Activated naive CD8-positive, alpha-beta T cell treated with anti-CD3 and anti-CD28 coated beads for 36 hours (primary cell): ENCODE measurements at regions not wholly inside any gene's neighbourhood (a gene's known extent, or its start where the extent isn't known, plus 50 kb on each side); places are given as distances from the start of the nearest gene placed in this dataset.

Experiments
- DNase-seq: peaks from one replicate; pipeline ENCODE4 v3.0.0; 2021
- H3K27ac Mint-ChIP-seq: one replicate; pipeline ENCODE4 v1.8.0; 2022; ENCODE audit warnings: mild to moderate bottlenecking, moderate library complexity, mixed read lengths
- H3K27me3 Mint-ChIP-seq: one replicate; pipeline ENCODE4 v1.8.0; 2022; ENCODE audit warnings: mild to moderate bottlenecking, mixed read lengths
- H3K36me3 Mint-ChIP-seq: one replicate; pipeline ENCODE4 v1.8.0; 2021; ENCODE audit warnings: mild to moderate bottlenecking, mixed read lengths
- H3K4me1 Mint-ChIP-seq: one replicate; pipeline ENCODE4 v1.8.0; 2021; ENCODE audit warnings: mixed read lengths
- H3K4me3 Mint-ChIP-seq: one replicate; pipeline ENCODE4 v1.8.0; 2022; ENCODE audit warnings: mild to moderate bottlenecking, moderate library complexity, mixed read lengths
- H3K9me3 Mint-ChIP-seq: one replicate; pipeline ENCODE4 v1.8.0; 2022; ENCODE audit warnings: mixed read lengths

DNA sequence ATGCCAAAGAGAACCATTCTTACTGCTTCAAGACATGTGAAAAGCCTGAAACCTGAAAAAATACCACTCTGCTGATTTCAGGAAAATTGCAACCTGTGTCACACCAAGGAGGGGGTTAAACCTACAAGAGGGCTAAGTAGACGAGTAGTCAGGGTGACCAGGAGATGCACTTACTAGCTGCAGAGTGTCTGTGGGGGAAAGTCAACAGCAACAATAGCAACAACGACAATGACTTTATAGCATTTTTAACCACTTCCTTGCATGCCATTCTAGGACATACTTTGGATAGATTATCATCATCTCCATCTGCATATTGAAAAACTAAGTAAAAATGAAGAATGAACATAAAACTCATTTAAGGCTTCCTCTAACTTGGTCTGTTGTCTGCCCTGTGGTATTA lies 902.7 kb downstream of the BCL11B start:
- no peaks in the 10 kb centered on the region for H3K27me3 Mint-ChIP-seq
- DNase-seq, result no peak
- peaks cover 4% of the 10 kb centered on the region for H3K9me3 Mint-ChIP-seq
- peaks cover 2% of the 10 kb centered on the region for H3K36me3 Mint-ChIP-seq
- H3K4me3 Mint-ChIP-seq, result no peak overlapping the region
- H3K4me1 Mint-ChIP-seq, result peaks cover 20% of the 10 kb centered on the region
- no peak overlapping the region for H3K27ac Mint-ChIP-seq

DNA sequence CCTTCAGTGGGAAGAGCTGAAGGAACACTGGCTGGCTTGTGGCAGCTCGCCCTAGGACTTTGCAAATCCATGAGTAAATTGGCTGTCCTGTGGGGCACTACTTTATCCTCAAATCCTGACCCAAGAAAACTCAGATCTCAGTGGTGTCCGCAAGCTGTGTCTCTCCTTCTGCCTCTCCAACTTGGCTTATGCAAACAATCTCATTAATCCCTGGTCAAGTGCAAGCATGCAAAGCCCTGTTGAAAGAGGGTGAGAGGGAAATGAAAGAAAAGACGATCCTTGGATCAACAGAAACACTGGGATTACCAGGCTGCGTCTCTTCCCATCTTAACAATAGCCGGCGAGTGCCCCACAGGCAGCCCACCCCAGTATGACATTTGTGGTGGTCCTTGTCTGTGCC lies 901.6 kb downstream of the BCL11B start:
- H3K27me3 Mint-ChIP-seq, result no peaks in the 10 kb centered on the region
- DNase-seq, result no peak
- H3K27ac Mint-ChIP-seq, result no peak overlapping the region
- peaks cover 2% of the 10 kb centered on the region for H3K36me3 Mint-ChIP-seq
- peaks cover 20% of the 10 kb centered on the region for H3K4me1 Mint-ChIP-seq
- H3K9me3 Mint-ChIP-seq, result peaks cover 4% of the 10 kb centered on the region
- H3K4me3 Mint-ChIP-seq, result no peak overlapping the region

DNA sequence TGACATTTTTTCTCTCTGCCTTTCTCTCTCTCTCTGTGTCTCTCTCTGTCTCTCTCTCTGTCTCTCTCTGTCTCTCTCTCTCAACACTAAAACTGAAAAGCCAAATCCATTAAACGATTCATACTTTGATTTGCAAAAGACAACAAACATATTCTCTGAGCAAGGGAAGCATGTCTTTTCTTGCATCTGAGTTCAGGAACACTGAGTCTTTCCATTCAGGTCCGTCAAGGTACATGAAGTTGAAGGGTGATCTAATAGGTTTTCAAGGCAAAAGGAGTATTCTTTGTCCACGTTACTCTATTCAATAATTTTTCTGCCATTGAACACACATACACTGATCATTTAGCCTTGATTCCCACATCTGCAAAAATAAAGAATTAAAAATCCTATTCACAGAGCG lies 900.9 kb downstream of the BCL11B start:
- no peak overlapping the region for H3K27ac Mint-ChIP-seq
- peaks cover 20% of the 10 kb centered on the region for H3K4me1 Mint-ChIP-seq
- H3K27me3 Mint-ChIP-seq, result no peaks in the 10 kb centered on the region
- peaks cover 4% of the 10 kb centered on the region for H3K9me3 Mint-ChIP-seq
- H3K36me3 Mint-ChIP-seq, result peaks cover 2% of the 10 kb centered on the region
- no peak overlapping the region for H3K4me3 Mint-ChIP-seq
- no peak for DNase-seq

- H3K27ac Mint-ChIP-seq, result no peak overlapping the region
- H3K4me1 Mint-ChIP-seq, result peaks cover 4% of the 10 kb centered on the region
- H3K4me3 Mint-ChIP-seq, result no peak overlapping the region
- peaks cover 2% of the 10 kb centered on the region for H3K36me3 Mint-ChIP-seq
- H3K27me3 Mint-ChIP-seq, result no peaks in the 10 kb centered on the region
- H3K9me3 Mint-ChIP-seq, result peaks cover 4% of the 10 kb centered on the region
- no peak for DNase-seq
Measured at GRCh38 chr14:98374136-98374535, 897.9 kb downstream of the BCL11B start.

- Mint-ChIP-seq H3K27ac (no peak overlapping the region), H3K9me3 (no peaks in the 10 kb centered on the region), H3K4me1 (peaks cover 2% of the 10 kb centered on the region), H3K4me3 (no peak overlapping the region), H3K36me3 (peaks cover 2% of the 10 kb centered on the region), H3K27me3 (no peaks in the 10 kb centered on the region)
- no peak for DNase-seq
Measured at GRCh38 chr14:98375566-98375965, 896.4 kb downstream of the BCL11B start.

DNA sequence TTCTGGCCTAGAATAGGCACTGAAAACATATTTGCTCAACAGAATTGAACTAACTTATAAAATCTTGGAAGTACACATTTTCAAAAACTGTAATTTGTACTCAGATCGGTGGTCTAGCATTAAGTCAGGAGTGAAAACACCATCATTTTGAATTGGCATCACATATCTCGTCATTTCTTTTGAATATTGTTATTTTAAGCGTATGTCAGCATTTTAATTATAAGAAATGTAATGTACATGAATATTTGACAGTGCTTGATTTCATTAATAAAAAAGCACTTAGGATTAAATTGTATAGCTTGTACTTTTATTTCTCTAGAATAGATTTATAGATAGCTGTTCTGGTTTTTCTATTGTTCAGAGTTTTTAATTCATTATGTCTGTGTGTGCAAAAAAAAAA lies 892.2 kb downstream of the BCL11B start:
- H3K9me3 Mint-ChIP-seq, result no peaks in the 10 kb centered on the region
- H3K4me1 Mint-ChIP-seq, result no peaks in the 10 kb centered on the region
- no peak overlapping the region for H3K27ac Mint-ChIP-seq
- H3K4me3 Mint-ChIP-seq, result no peak overlapping the region
- no peak for DNase-seq
- no peaks in the 10 kb centered on the region for H3K36me3 Mint-ChIP-seq
- H3K27me3 Mint-ChIP-seq, result no peaks in the 10 kb centered on the region

DNA sequence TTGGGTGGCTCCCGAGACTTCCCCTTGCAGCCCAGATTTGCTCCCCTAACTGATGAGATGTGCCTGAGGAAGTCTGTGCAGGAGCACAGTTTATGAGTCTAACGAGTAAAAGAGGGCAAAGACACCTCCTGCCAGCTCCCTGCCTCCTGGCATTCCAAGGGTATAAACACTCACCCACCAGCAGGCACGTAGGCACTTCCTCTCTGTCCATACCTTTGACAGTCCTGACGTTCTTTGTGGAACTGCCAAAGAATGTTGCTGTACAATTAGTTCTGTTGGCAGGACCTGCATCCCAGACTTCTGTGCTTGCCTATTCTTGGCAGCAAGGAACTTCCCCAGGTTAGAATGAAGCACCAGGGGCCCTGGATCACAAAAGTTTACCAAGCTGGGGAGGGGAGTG lies 889.3 kb downstream of the BCL11B start:
- Mint-ChIP-seq H3K9me3 (no peaks in the 10 kb centered on the region), H3K4me1 (no peaks in the 10 kb centered on the region), H3K27ac (no peak overlapping the region), H3K27me3 (no peaks in the 10 kb centered on the region), H3K4me3 (no peak overlapping the region), H3K36me3 (no peaks in the 10 kb centered on the region)
- DNase-seq, result no peak

- DNase-seq, result no peak
- Mint-ChIP-seq H3K4me3 (no peak overlapping the region), H3K27ac (no peak overlapping the region), H3K27me3 (no peaks in the 10 kb centered on the region), H3K4me1 (peaks cover 3% of the 10 kb centered on the region), H3K9me3 (no peaks in the 10 kb centered on the region), H3K36me3 (no peaks in the 10 kb centered on the region)
Measured at GRCh38 chr14:98385851-98386250, 886.1 kb downstream of the BCL11B start.

DNA sequence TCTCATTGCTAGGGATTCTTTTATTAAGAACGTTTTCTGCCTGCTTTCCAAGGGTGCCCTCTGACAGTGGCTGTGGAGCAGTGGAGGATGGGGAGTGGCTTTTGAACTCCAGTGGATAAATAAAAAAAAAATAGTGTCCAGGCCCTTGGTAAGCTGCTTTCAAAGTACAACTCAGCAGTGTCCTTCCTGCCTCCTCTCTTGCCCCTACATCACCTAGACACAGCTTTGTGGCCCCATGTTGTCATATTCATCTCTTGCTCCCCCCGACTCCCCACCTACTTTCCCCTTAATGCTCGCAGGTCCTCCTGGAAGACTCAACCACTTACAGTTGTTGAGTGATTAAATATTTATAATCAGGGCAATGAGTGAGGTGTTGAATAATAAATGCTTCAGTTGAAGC lies 880.9 kb downstream of the BCL11B start:
- Mint-ChIP-seq H3K9me3 (no peaks in the 10 kb centered on the region), H3K27me3 (no peaks in the 10 kb centered on the region), H3K36me3 (no peaks in the 10 kb centered on the region), H3K27ac (no peak overlapping the region), H3K4me1 (peaks cover 3% of the 10 kb centered on the region), H3K4me3 (no peak overlapping the region)
- no peak for DNase-seq

GRCh38 chr14:98393527-98393926 lies 878.5 kb downstream of the BCL11B start:
- Mint-ChIP-seq H3K4me1 (peaks cover 3% of the 10 kb centered on the region), H3K4me3 (no peak overlapping the region), H3K9me3 (no peaks in the 10 kb centered on the region), H3K27ac (no peak overlapping the region), H3K36me3 (no peaks in the 10 kb centered on the region), H3K27me3 (no peaks in the 10 kb centered on the region)
- DNase-seq, result no peak

GRCh38 chr14:98404811-98405210 lies 867.2 kb downstream of the BCL11B start:
- DNase-seq, result no peak
- Mint-ChIP-seq H3K4me1 (peaks cover 18% of the 10 kb centered on the region), H3K4me3 (no peak overlapping the region), H3K9me3 (no peaks in the 10 kb centered on the region), H3K27me3 (no peaks in the 10 kb centered on the region), H3K36me3 (no peaks in the 10 kb centered on the region), H3K27ac (no peak overlapping the region)

GRCh38 chr14:98408024-98408555 lies 863.9 kb downstream of the BCL11B start:
- Mint-ChIP-seq H3K4me3 (no peak overlapping the region), H3K27me3 (no peaks in the 10 kb centered on the region), H3K9me3 (no peaks in the 10 kb centered on the region), H3K36me3 (no peaks in the 10 kb centered on the region), H3K4me1 (peaks cover 24% of the 10 kb centered on the region), H3K27ac (no peak overlapping the region)
- no peak for DNase-seq

DNA sequence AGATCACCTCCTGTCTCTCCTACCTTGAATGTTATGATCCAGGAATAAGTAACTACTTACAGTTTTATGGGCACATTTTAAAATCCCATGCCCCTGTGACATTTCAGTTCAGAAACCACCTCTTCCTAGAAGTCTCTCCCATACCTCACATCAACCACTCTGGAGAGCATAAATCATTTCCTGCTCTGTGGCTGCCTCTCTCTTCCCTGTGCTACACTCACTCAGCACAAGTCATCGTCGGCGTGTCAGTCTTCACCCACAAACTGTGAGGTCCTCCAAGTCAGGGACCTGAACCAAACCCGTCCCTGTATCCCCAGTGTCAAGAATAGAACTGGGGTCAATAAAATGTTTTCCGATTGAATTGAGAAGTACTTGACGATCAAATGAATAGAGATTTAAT lies 863.3 kb downstream of the BCL11B start:
- peaks cover 24% of the 10 kb centered on the region for H3K4me1 Mint-ChIP-seq
- H3K27ac Mint-ChIP-seq, result no peak overlapping the region
- H3K4me3 Mint-ChIP-seq, result no peak overlapping the region
- no peaks in the 10 kb centered on the region for H3K36me3 Mint-ChIP-seq
- H3K27me3 Mint-ChIP-seq, result no peaks in the 10 kb centered on the region
- DNase-seq, result no peak
- no peaks in the 10 kb centered on the region for H3K9me3 Mint-ChIP-seq

DNA sequence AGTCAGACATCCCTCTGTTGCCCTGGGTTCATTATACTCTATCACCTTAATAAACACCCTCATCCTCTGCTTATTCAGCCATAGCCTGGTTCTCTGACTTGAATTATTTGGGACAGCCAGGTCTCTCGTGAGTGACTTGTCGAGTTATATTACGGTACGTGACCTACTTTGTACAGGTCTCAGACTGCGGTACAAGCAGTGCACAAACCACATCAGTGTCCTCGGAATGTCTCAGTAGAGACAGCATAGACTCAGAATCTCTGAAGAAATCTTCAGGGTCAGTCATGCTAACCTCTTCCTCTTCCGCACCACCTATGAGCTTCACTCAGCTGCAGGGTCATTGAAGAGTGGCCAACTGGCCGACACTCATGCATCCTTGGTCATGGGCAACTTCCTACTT lies 860.8 kb downstream of the BCL11B start:
- Mint-ChIP-seq H3K27ac (no peak overlapping the region), H3K9me3 (no peaks in the 10 kb centered on the region), H3K4me3 (no peak overlapping the region), H3K27me3 (no peaks in the 10 kb centered on the region), H3K4me1 (peaks cover 13% of the 10 kb centered on the region), H3K36me3 (no peaks in the 10 kb centered on the region)
- DNase-seq, result no peak

DNA sequence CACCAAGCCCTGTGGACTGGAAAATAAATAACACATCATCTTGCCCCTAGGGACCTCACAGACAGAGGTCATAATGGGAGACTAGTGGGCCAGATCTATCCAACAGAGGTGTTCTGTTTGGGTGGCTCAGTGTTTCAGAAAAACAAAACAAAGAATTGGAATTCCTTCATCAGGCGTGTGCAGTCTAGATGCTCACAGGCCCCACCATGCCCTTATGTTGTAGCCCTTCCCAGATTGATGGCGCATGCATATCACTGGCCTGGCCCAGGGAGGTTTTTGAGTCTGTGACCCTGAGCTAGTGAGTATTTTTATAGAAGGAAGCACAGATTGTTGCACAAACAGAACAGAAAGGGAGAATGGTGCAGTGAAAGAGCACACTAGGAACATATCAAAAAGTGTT lies 859.6 kb downstream of the BCL11B start:
- H3K4me1 Mint-ChIP-seq, result peaks cover 21% of the 10 kb centered on the region
- no peak for DNase-seq
- H3K9me3 Mint-ChIP-seq, result no peaks in the 10 kb centered on the region

GRCh38 chr14:98415766-98416165 lies 856.2 kb downstream of the BCL11B start:
- Mint-ChIP-seq H3K36me3 (no peaks in the 10 kb centered on the region), H3K4me3 (no peak overlapping the region), H3K4me1 (peaks cover 15% of the 10 kb centered on the region), H3K27me3 (no peaks in the 10 kb centered on the region), H3K27ac (no peak overlapping the region), H3K9me3 (no peaks in the 10 kb centered on the region)
- no peak for DNase-seq

More for the DNA sequence above, 859.6 kb downstream of the BCL11B start:
- Mint-ChIP-seq H3K27ac (no peak overlapping the region), H3K4me3 (no peak overlapping the region), H3K36me3 (no peaks in the 10 kb centered on the region), H3K27me3 (no peaks in the 10 kb centered on the region)

DNA sequence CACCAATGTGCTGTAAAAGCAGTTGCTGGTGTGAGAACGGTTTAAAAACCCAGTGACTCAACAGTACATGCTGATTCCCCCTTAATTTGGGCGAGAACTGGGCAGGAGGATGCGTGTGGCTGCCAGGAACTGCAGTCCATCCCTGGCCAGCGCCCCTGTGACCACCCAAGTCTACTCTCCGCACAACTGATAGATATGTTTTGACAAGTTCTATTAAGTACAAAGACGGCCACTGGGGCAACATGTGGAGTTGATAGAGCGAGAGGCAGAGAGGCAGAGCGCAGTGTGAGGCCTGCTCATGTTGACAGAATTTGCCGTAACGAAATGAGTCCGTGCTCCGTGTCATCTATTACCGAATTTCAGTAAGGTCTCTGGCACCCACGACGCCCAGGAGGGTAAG lies 855.0 kb downstream of the BCL11B start:
- H3K36me3 Mint-ChIP-seq, result no peaks in the 10 kb centered on the region
- DNase-seq, result no peak
- H3K27ac Mint-ChIP-seq, result no peak overlapping the region
- no peaks in the 10 kb centered on the region for H3K27me3 Mint-ChIP-seq
- H3K4me3 Mint-ChIP-seq, result no peak overlapping the region
- H3K4me1 Mint-ChIP-seq, result peaks cover 12% of the 10 kb centered on the region
- no peaks in the 10 kb centered on the region for H3K9me3 Mint-ChIP-seq
